Progenitor cell of endocrine pancreas (in vitro differentiated cells): ENCODE measurements at regions not wholly inside any gene's neighbourhood (a gene's known extent, or its start where the extent isn't known, plus 50 kb on each side); places are given as distances from the start of the nearest gene placed in this dataset.
A peak's percentile ranks its signal among the peaks of the same experiment; 100 is the strongest.

Experiments used
- DNase-seq: peaks from one replicate; pipeline ENCODE4 v3.0.0; 2021; ENCODE audit warnings: low spot score; ENCODE audit not compliant: unreplicated experiment
- H3K27ac Mint-ChIP-seq: 2 replicates; pipeline ENCODE4 v1.8.0; 2021; ENCODE audit warnings: mild to moderate bottlenecking, moderate library complexity, mixed read lengths
- H3K27me3 Mint-ChIP-seq: 2 replicates; pipeline ENCODE4 v1.8.0; 2021; ENCODE audit warnings: mixed read lengths
- H3K36me3 Mint-ChIP-seq: 2 replicates; pipeline ENCODE4 v1.8.0; 2022; ENCODE audit warnings: mixed read lengths; ENCODE audit not compliant: insufficient read depth
- H3K4me1 Mint-ChIP-seq: 2 replicates; pipeline ENCODE4 v1.8.0; 2021; ENCODE audit warnings: low read depth, mixed read lengths
- H3K4me3 Mint-ChIP-seq: 2 replicates; pipeline ENCODE4 v1.8.0; 2021; ENCODE audit warnings: low read depth, mild to moderate bottlenecking, moderate library complexity, mixed read lengths
- H3K9me3 Mint-ChIP-seq: 2 replicates; pipeline ENCODE4 v1.8.0; 2021; ENCODE audit warnings: low read depth, mixed read lengths
- TF ChIP-seq, protein P1 (sequence below): fragments of 200-600 bp; sonication (generic); IDR thresholded peaks from one replicate; pipeline ENCODE4 v1.5.0; 2021; ENCODE audit warnings: antibody characterized with exemption, mild to moderate bottlenecking; ENCODE audit not compliant: unreplicated experiment

DNA sequence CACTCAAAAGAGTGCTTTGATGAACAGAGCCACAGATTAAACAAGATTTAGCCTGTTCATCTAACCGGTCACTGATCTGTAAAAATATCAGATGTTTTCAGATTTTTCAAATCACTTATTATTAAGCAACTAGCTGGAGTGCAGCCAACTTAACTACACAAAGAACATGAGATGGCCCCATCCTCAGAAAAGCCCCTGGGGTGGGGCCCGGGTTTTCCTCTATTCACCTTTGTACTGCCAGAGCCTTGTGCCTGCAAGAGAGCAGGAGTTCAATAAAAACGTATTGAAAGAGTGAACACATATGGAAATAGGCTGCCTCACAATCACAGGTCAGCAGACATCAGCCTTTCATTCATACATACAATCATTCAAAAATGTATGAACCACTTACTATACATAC, 516.1 kb downstream of the OMA1 start:
- no peaks in the 10 kb centered on the region for H3K9me3 Mint-ChIP-seq
- no peak overlapping the region for H3K4me3 Mint-ChIP-seq
- H3K36me3 Mint-ChIP-seq, result no peaks in the 10 kb centered on the region
- TF ChIP-seq, protein P1, sequence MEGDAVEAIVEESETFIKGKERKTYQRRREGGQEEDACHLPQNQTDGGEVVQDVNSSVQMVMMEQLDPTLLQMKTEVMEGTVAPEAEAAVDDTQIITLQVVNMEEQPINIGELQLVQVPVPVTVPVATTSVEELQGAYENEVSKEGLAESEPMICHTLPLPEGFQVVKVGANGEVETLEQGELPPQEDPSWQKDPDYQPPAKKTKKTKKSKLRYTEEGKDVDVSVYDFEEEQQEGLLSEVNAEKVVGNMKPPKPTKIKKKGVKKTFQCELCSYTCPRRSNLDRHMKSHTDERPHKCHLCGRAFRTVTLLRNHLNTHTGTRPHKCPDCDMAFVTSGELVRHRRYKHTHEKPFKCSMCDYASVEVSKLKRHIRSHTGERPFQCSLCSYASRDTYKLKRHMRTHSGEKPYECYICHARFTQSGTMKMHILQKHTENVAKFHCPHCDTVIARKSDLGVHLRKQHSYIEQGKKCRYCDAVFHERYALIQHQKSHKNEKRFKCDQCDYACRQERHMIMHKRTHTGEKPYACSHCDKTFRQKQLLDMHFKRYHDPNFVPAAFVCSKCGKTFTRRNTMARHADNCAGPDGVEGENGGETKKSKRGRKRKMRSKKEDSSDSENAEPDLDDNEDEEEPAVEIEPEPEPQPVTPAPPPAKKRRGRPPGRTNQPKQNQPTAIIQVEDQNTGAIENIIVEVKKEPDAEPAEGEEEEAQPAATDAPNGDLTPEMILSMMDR, result no peak
- H3K27me3 Mint-ChIP-seq, result peaks cover 26% of the 10 kb centered on the region
- no peak overlapping the region for H3K27ac Mint-ChIP-seq
- no peak for DNase-seq
- H3K4me1 Mint-ChIP-seq, result peaks cover 3% of the 10 kb centered on the region

DNA sequence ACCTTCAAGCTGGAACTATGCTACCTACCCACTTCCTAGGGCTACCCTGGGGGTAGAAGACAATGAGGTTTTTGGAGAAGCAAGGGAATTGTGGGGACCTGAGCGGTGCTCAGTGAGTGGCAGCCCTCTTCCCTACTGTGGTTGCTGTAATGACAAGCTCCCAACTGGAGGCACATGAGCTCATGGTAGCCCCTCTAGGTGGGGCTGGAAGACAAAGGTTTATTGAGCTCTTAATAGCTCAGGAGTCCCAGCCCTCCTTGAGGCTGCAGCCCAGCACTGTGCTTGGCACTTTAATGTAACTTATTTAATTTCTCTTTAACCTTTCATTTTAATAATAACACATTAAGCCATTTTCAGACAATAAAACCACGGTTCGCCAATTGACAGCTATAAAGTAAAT, 528.9 kb downstream of the OMA1 start:
- Mint-ChIP-seq H3K27me3 (no peaks in the 10 kb centered on the region), H3K4me1 (no peaks in the 10 kb centered on the region), H3K36me3 (no peaks in the 10 kb centered on the region), H3K4me3 (no peak overlapping the region), H3K27ac (no peak overlapping the region), H3K9me3 (no peaks in the 10 kb centered on the region)
- no peak for DNase-seq
- TF ChIP-seq, protein P1, result no peak

DNA sequence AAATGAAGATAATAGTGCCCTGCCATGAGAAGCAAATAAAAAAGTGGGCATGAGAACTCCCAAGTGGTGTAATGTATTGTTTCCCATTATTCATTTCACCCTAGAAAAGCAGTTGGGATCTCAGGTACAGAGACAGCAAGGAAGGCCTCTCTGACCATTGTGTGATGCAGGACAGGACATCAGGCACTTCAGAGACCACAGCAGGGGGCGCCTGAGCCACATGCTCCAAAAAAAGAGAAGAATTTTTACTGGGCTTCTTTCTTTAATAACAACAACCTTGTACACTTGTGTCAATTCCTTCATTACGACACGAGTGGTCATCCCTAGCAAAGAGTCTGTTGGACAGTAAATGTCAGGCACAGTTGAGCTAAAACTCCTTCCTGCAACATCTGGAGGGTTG, 533.3 kb downstream of the OMA1 start:
- Mint-ChIP-seq H3K27ac (no peak overlapping the region), H3K27me3 (no peaks in the 10 kb centered on the region), H3K9me3 (no peaks in the 10 kb centered on the region), H3K36me3 (no peaks in the 10 kb centered on the region), H3K4me1 (no peaks in the 10 kb centered on the region), H3K4me3 (no peak overlapping the region)
- TF ChIP-seq, protein P1, result peak; percentile 44
- DNase-seq, result no peak

DNA sequence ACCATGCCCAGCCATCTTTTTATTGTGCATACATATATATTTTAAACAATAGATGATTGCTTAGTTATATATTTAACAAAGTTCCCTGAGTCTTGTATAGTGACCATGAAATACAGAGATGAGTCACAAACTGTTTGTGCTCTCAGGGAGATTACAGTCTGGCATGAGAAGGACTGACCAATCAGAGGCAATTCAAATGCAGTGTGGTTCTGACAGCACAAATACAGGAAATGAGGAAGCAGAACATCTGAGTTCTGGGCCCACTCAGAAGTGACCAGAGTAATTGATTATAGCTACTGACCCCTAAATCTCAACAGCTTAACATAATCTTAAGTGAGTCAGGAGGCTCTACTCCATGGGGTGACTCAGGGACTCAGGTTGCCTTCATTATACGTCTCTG, 534.5 kb downstream of the OMA1 start:
- H3K4me3 Mint-ChIP-seq, result no peak overlapping the region
- TF ChIP-seq, protein P1, result no peak
- no peak overlapping the region for H3K27ac Mint-ChIP-seq
- H3K4me1 Mint-ChIP-seq, result no peaks in the 10 kb centered on the region
- H3K36me3 Mint-ChIP-seq, result no peaks in the 10 kb centered on the region
- no peak for DNase-seq
- H3K27me3 Mint-ChIP-seq, result no peaks in the 10 kb centered on the region
- H3K9me3 Mint-ChIP-seq, result no peaks in the 10 kb centered on the region

DNA sequence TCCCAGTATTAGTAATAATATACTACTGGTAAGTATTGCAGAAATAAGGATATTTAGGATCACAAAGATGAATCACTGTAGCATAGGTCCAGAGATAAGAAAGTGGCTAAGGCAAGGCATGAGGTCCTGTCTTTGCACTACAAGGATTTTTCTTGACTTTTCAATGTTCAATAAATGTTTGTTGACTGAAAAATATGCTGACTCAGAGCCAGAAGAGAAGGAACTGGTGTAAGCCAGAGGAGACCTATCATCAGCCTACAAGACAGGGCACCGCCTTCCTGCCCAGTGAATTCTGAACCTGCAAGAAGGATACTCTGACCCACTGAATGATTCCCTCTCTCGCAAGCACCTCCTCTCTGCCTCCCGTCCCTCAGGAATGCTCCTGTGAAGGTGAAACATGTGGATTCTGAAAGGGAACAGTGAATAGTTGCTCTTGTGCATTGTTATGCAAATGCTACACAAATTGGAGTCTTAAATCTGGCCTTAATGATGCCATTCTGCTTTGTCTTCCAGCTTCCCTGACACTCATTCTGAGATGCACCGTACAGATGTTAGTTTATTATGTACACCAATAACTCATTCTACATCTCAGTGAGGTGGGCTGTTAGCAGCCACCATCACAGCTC, 540.0 kb downstream of the OMA1 start:
- Mint-ChIP-seq H3K27me3 (peaks cover 8% of the 10 kb centered on the region), H3K4me1 (no peaks in the 10 kb centered on the region), H3K36me3 (no peaks in the 10 kb centered on the region), H3K9me3 (no peaks in the 10 kb centered on the region), H3K27ac (no peak overlapping the region), H3K4me3 (no peak overlapping the region)
- TF ChIP-seq, protein P1, result no peak
- DNase-seq, result no peak
